HUES64 (cell line): ENCODE measurements at regions not wholly inside any gene's neighbourhood (a gene's known extent, or its start where the extent isn't known, plus 50 kb on each side); places are given as distances from the start of the nearest gene placed in this dataset.
A peak's percentile ranks its signal among the peaks of the same experiment; 100 is the strongest.
"Not testable (repeated sequence)": the region's sequence is repeated elsewhere in the genome, so short reads cannot be mapped to it uniquely, and the experiment has no call there.

ENCODE experiments used
- H3K27ac ChIP-seq: 2 replicates; pipeline ENCODE4 v1.7.0; 2013; ENCODE audit warnings: low read depth, low read length, inconsistent platforms
- H3K27me3 ChIP-seq: 2 replicates; pipeline ENCODE4 v1.6.1; 2013; ENCODE audit warnings: mild to moderate bottlenecking, low read length; ENCODE audit not compliant: insufficient read depth
- H3K36me3 ChIP-seq: 2 replicates; pipeline ENCODE4 v1.6.1; 2013; ENCODE audit warnings: mild to moderate bottlenecking, low read length; ENCODE audit not compliant: insufficient read depth
- H3K4me1 ChIP-seq: 2 replicates; pipeline ENCODE4 v1.6.1; 2013; ENCODE audit warnings: mild to moderate bottlenecking, low read length, moderate library complexity; ENCODE audit not compliant: insufficient read depth
- H3K4me3 ChIP-seq: 2 replicates; pipeline ENCODE4 v1.5.1; 2013; ENCODE audit warnings: mild to moderate bottlenecking, low read length, moderate library complexity
- H3K9ac ChIP-seq: 2 replicates; pipeline ENCODE4 v1.6.1; 2013; ENCODE audit warnings: mild to moderate bottlenecking, low read depth, low read length
- H3K9me3 ChIP-seq: 2 replicates; pipeline ENCODE4 v1.6.1; 2013; ENCODE audit warnings: low read depth, low read length; ENCODE audit not compliant: insufficient read depth
- WGBS: fragments of 150-250, 120-280 bp; methylation state at CpG from one replicate; pipeline ENCODE4 v1.1.7; 2013; ENCODE audit warnings: missing lambda C conversion rate; 5-methylcytosine and 5-hydroxymethylcytosine counted together

- Histone ChIP-seq H3K9me3 (no peaks in the 10 kb centered on the region), H3K4me3 (no peak overlapping the region), H3K36me3 (no peaks in the 10 kb centered on the region), H3K9ac (no peak overlapping the region), H3K27me3 (no peaks in the 10 kb centered on the region), H3K4me1 (no peaks in the 10 kb centered on the region), H3K27ac (no peak overlapping the region)
- WGBS, result 95% methylated on average over 5 of the region's 5 CpGs
Measured at GRCh38 chr9:135359764-135360163, 119.8 kb upstream of the PPP1R26 start.

- Histone ChIP-seq H3K27ac (no peak overlapping the region), H3K27me3 (no peaks in the 10 kb centered on the region), H3K9me3 (no peaks in the 10 kb centered on the region), H3K36me3 (no peaks in the 10 kb centered on the region), H3K4me3 (no peak overlapping the region), H3K9ac (no peak overlapping the region), H3K4me1 (peaks cover 3% of the 10 kb centered on the region; the same call in 1 of the 2 replicates)
- WGBS, result 95% methylated on average over 7 of the region's 7 CpGs
Measured at GRCh38 chr9:135360617-135361016, 119.0 kb upstream of the PPP1R26 start.

- not testable (repeated sequence) for H3K27me3 ChIP-seq, H3K4me3 ChIP-seq, H3K9ac ChIP-seq, H3K36me3 ChIP-seq, H3K9me3 ChIP-seq, H3K27ac ChIP-seq
- peaks cover 11% of the 10 kb centered on the region; the same call in 1 of the 2 replicates for H3K4me1 ChIP-seq
Measured at GRCh38 chr9:135361668-135362067, 117.9 kb upstream of the PPP1R26 start.

GRCh38 chr9:135363596-135363995, 116.0 kb upstream of the PPP1R26 start:
- WGBS, result 94% methylated on average over 7 of the region's 7 CpGs
- no peaks in the 10 kb centered on the region for H3K27me3 ChIP-seq
- no peak overlapping the region for H3K4me3 ChIP-seq
- no peaks in the 10 kb centered on the region for H3K36me3 ChIP-seq
- H3K9ac ChIP-seq, result no peak overlapping the region
- H3K27ac ChIP-seq, result no peak overlapping the region
- H3K4me1 ChIP-seq, result peaks cover 11% of the 10 kb centered on the region; the same call in 1 of the 2 replicates
- H3K9me3 ChIP-seq, result no peaks in the 10 kb centered on the region

- no peaks in the 10 kb centered on the region for H3K9me3 ChIP-seq
- WGBS, result 75% methylated on average over 10 of the region's 10 CpGs
- no peaks in the 10 kb centered on the region for H3K36me3 ChIP-seq
- peaks cover 16% of the 10 kb centered on the region; the same call in 1 of the 2 replicates for H3K4me1 ChIP-seq
- H3K4me3 ChIP-seq, result no peak overlapping the region
- H3K27me3 ChIP-seq, result no peaks in the 10 kb centered on the region
- H3K27ac ChIP-seq, result peak overlapping the region; percentile 17; the same call in 1 of the 2 replicates
- H3K9ac ChIP-seq, result no peak overlapping the region
Measured at GRCh38 chr9:135365013-135365768, 114.4 kb upstream of the PPP1R26 start.

GRCh38 chr9:135366104-135366503, 113.5 kb upstream of the PPP1R26 start:
- H3K9ac ChIP-seq, result no peak overlapping the region
- H3K9me3 ChIP-seq, result no peaks in the 10 kb centered on the region
- no peak overlapping the region for H3K4me3 ChIP-seq
- H3K4me1 ChIP-seq, result peaks cover 16% of the 10 kb centered on the region; the same call in 1 of the 2 replicates
- WGBS, result 71% methylated on average over 3 of the region's 3 CpGs
- no peaks in the 10 kb centered on the region for H3K27me3 ChIP-seq
- no peak overlapping the region for H3K27ac ChIP-seq
- no peaks in the 10 kb centered on the region for H3K36me3 ChIP-seq

- peaks cover 16% of the 10 kb centered on the region; the same call in 1 of the 2 replicates for H3K4me1 ChIP-seq
- H3K36me3 ChIP-seq, result no peaks in the 10 kb centered on the region
- H3K9me3 ChIP-seq, result no peaks in the 10 kb centered on the region
- H3K4me3 ChIP-seq, result no peak overlapping the region
- no peaks in the 10 kb centered on the region for H3K27me3 ChIP-seq
- 90% methylated on average over 2 of the region's 2 CpGs for WGBS
- no peak overlapping the region for H3K27ac ChIP-seq
- no peak overlapping the region for H3K9ac ChIP-seq
Measured at GRCh38 chr9:135369412-135369990, 110.1 kb upstream of the PPP1R26 start.

GRCh38 chr9:135370411-135371375, 108.9 kb upstream of the PPP1R26 start:
- no peak overlapping the region for H3K27ac ChIP-seq
- H3K27me3 ChIP-seq, result no peaks in the 10 kb centered on the region
- WGBS, result 89% methylated on average over 33 of the region's 33 CpGs
- no peak overlapping the region for H3K9ac ChIP-seq
- H3K4me1 ChIP-seq, result peaks cover 13% of the 10 kb centered on the region; the same call in 1 of the 2 replicates
- no peaks in the 10 kb centered on the region for H3K36me3 ChIP-seq
- H3K4me3 ChIP-seq, result no peak overlapping the region
- no peaks in the 10 kb centered on the region for H3K9me3 ChIP-seq

- Histone ChIP-seq H3K9ac (no peak overlapping the region), H3K27me3 (no peaks in the 10 kb centered on the region), H3K27ac (no peak overlapping the region), H3K9me3 (no peaks in the 10 kb centered on the region), H3K4me1 (0 out of 2 replicates have a peak, but pooled peaks cover 5% of the 10 kb centered on the region), H3K36me3 (no peaks in the 10 kb centered on the region), H3K4me3 (no peak overlapping the region)
- WGBS, result 94% methylated on average over 12 of the region's 12 CpGs
Measured at GRCh38 chr9:135371535-135371934, 108.0 kb upstream of the PPP1R26 start.

GRCh38 chr9:135372036-135372435, 107.5 kb upstream of the PPP1R26 start:
- Histone ChIP-seq H3K9me3 (no peaks in the 10 kb centered on the region), H3K27ac (no peak overlapping the region), H3K9ac (no peak overlapping the region), H3K27me3 (no peaks in the 10 kb centered on the region), H3K36me3 (no peaks in the 10 kb centered on the region), H3K4me1 (0 out of 2 replicates have a peak, but pooled peaks cover 5% of the 10 kb centered on the region), H3K4me3 (no peak overlapping the region)
- WGBS, result 83% methylated on average over 16 of the region's 16 CpGs
